ENCODE measurements at regions not wholly inside any gene's neighbourhood (a gene's known extent, or its start where the extent isn't known, plus 50 kb on each side); places are given as distances from the start of the nearest gene placed in this dataset.

- H2AFZ ChIP-seq (ENCODE audit: low read depth) = no peak overlapping the region
- no peaks in the 10 kb centered on the region for H3K36me3 ChIP-seq (ENCODE audit: insufficient read depth)
- H3K9ac ChIP-seq = no peak overlapping the region
- no peaks in the 10 kb centered on the region for H3K27me3 ChIP-seq (ENCODE audit: insufficient read depth, low read depth)
- H3K4me2 ChIP-seq = no peak overlapping the region
- no peaks in the 10 kb centered on the region for H3K79me2 ChIP-seq (ENCODE audit: insufficient read depth, low read depth)
- H3K4me1 ChIP-seq (ENCODE audit: low read depth, poor library complexity, severe bottlenecking) = no peaks in the 10 kb centered on the region
- no peak overlapping the region for H3K27ac ChIP-seq
- TF ChIP-seq CTCF (conservative IDR thresholded peaks at IDR 0.05; ENCODE audit: low read depth, low read length) = no peak
- H4K20me1 ChIP-seq (ENCODE audit: insufficient read depth) = no peaks in the 10 kb centered on the region
- H3K4me3 ChIP-seq (IDR thresholded peaks at IDR 0.05; ENCODE audit: insufficient read depth, low read depth, low read length) = no peak overlapping the region
Observed at GRCh38 chr10:33602278-33602677, 267.8 kb upstream of the NRP1 start.

- Histone ChIP-seq H3K4me2 (no peak overlapping the region), H3K36me3 (ENCODE audit: insufficient read depth) (no peaks in the 10 kb centered on the region), H3K27ac (no peak overlapping the region), H3K4me3 (IDR thresholded peaks at IDR 0.05; ENCODE audit: insufficient read depth, low read depth, low read length) (no peak overlapping the region), H2AFZ (ENCODE audit: low read depth) (no peak overlapping the region), H3K9ac (no peak overlapping the region), H3K4me1 (ENCODE audit: low read depth, poor library complexity, severe bottlenecking) (no peaks in the 10 kb centered on the region), H3K27me3 (ENCODE audit: insufficient read depth, low read depth) (no peaks in the 10 kb centered on the region), H4K20me1 (ENCODE audit: insufficient read depth) (no peaks in the 10 kb centered on the region), H3K79me2 (ENCODE audit: insufficient read depth, low read depth) (no peaks in the 10 kb centered on the region)
- no peak for TF ChIP-seq CTCF (conservative IDR thresholded peaks at IDR 0.05; ENCODE audit: low read depth, low read length)
Observed at GRCh38 chr10:33600381-33600780, 265.9 kb upstream of the NRP1 start.

- Histone ChIP-seq H3K27me3 (ENCODE audit: insufficient read depth, low read depth) (no peaks in the 10 kb centered on the region), H2AFZ (ENCODE audit: low read depth) (no peak overlapping the region), H4K20me1 (ENCODE audit: insufficient read depth) (no peaks in the 10 kb centered on the region), H3K4me3 (IDR thresholded peaks at IDR 0.05; ENCODE audit: insufficient read depth, low read depth, low read length) (no peak overlapping the region), H3K27ac (no peak overlapping the region), H3K36me3 (ENCODE audit: insufficient read depth) (no peaks in the 10 kb centered on the region), H3K4me1 (ENCODE audit: low read depth, poor library complexity, severe bottlenecking) (no peaks in the 10 kb centered on the region), H3K4me2 (no peak overlapping the region), H3K9ac (no peak overlapping the region), H3K79me2 (ENCODE audit: insufficient read depth, low read depth) (no peaks in the 10 kb centered on the region)
- no peak for TF ChIP-seq CTCF (conservative IDR thresholded peaks at IDR 0.05; ENCODE audit: low read depth, low read length)
Observed at GRCh38 chr10:33596422-33596821, 262.0 kb upstream of the NRP1 start.

- Histone ChIP-seq H3K4me3 (IDR thresholded peaks at IDR 0.05; ENCODE audit: insufficient read depth, low read depth, low read length) (no peak overlapping the region), H3K4me1 (ENCODE audit: low read depth, poor library complexity, severe bottlenecking) (no peaks in the 10 kb centered on the region), H2AFZ (ENCODE audit: low read depth) (no peak overlapping the region), H3K9ac (no peak overlapping the region), H3K27me3 (ENCODE audit: insufficient read depth, low read depth) (no peaks in the 10 kb centered on the region), H3K27ac (no peak overlapping the region), H4K20me1 (ENCODE audit: insufficient read depth) (no peaks in the 10 kb centered on the region), H3K36me3 (ENCODE audit: insufficient read depth) (no peaks in the 10 kb centered on the region), H3K4me2 (no peak overlapping the region), H3K79me2 (ENCODE audit: insufficient read depth, low read depth) (no peaks in the 10 kb centered on the region)
- no peak for TF ChIP-seq CTCF (conservative IDR thresholded peaks at IDR 0.05; ENCODE audit: low read depth, low read length)
Observed at GRCh38 chr10:33594475-33594874, 260.0 kb upstream of the NRP1 start.

Measured in KMS-11 (cell line).